ENCODE measurements at regions not wholly inside any gene's neighbourhood (a gene's known extent, or its start where the extent isn't known, plus 50 kb on each side); places are given as distances from the start of the nearest gene placed in this dataset.
"Not testable (repeated sequence)": the region's sequence is repeated elsewhere in the genome, so short reads cannot be mapped to it uniquely, and the experiment has no call there.

GRCh38 chr20:61096463-61096862, 155.6 kb upstream of the CDH4 start:
- Histone ChIP-seq H3K36me3 (ENCODE audit: insufficient read depth, low read length) (no peaks in the 10 kb centered on the region), H2AFZ (ENCODE audit: low read depth, low read length) (no peak overlapping the region), H3K4me1 (ENCODE audit: insufficient read depth, low read length) (no peaks in the 10 kb centered on the region), H3K4me3 (ENCODE audit: insufficient read depth, low read depth, low read length) (no peak overlapping the region), H3K27me3 (ENCODE audit: insufficient read depth, low read length) (no peaks in the 10 kb centered on the region), H3K79me2 (ENCODE audit: insufficient read depth, low read length) (no peaks in the 10 kb centered on the region), H3K9ac (ENCODE audit: low read length) (no peak overlapping the region), H4K20me1 (ENCODE audit: insufficient read depth, low read length) (no peaks in the 10 kb centered on the region), H3K4me2 (ENCODE audit: low read length) (no peak overlapping the region), H3K9me3 (ENCODE audit: insufficient read depth, low read depth, low read length) (peaks cover 4% of the 10 kb centered on the region), H3K27ac (ENCODE audit: low read depth, low read length) (no peak overlapping the region)
- H3K27ac Mint-ChIP-seq (ENCODE audit: unreplicated experiment), result no peak overlapping the region
- no peak overlapping the region for H3K4me3 Mint-ChIP-seq (ENCODE audit: unreplicated experiment)
- no peak for TF ChIP-seq EZH2 (IDR thresholded peaks at IDR 0.05; ENCODE audit: insufficient read depth, low read length)
- TF ChIP-seq, protein P1, sequence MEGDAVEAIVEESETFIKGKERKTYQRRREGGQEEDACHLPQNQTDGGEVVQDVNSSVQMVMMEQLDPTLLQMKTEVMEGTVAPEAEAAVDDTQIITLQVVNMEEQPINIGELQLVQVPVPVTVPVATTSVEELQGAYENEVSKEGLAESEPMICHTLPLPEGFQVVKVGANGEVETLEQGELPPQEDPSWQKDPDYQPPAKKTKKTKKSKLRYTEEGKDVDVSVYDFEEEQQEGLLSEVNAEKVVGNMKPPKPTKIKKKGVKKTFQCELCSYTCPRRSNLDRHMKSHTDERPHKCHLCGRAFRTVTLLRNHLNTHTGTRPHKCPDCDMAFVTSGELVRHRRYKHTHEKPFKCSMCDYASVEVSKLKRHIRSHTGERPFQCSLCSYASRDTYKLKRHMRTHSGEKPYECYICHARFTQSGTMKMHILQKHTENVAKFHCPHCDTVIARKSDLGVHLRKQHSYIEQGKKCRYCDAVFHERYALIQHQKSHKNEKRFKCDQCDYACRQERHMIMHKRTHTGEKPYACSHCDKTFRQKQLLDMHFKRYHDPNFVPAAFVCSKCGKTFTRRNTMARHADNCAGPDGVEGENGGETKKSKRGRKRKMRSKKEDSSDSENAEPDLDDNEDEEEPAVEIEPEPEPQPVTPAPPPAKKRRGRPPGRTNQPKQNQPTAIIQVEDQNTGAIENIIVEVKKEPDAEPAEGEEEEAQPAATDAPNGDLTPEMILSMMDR (IDR thresholded peaks at IDR 0.05; ENCODE audit: insufficient read depth, low read depth, low read length), result no peak
- FAIRE-seq (no peak), DNase-seq (ENCODE audit: low read depth) (no peak)
- H3K9me3 Mint-ChIP-seq (ENCODE audit: unreplicated experiment), result peaks cover 9% of the 10 kb centered on the region
- no peaks in the 10 kb centered on the region for H3K4me1 Mint-ChIP-seq (ENCODE audit: low read depth, unreplicated experiment)
- H3K36me3 Mint-ChIP-seq (ENCODE audit: low read depth, unreplicated experiment), result no peaks in the 10 kb centered on the region
- peaks cover 27% of the 10 kb centered on the region for H3K27me3 Mint-ChIP-seq (ENCODE audit: low read depth, unreplicated experiment)

GRCh38 chr20:61099806-61100205, 152.3 kb upstream of the CDH4 start:
- FAIRE-seq (no peak), DNase-seq (ENCODE audit: low read depth) (no peak)
- Mint-ChIP-seq H3K4me1 (ENCODE audit: low read depth, unreplicated experiment) (no peaks in the 10 kb centered on the region), H3K36me3 (ENCODE audit: low read depth, unreplicated experiment) (no peaks in the 10 kb centered on the region), H3K27me3 (ENCODE audit: low read depth, unreplicated experiment) (peaks cover 38% of the 10 kb centered on the region), H3K4me3 (ENCODE audit: unreplicated experiment) (no peak overlapping the region), H3K27ac (ENCODE audit: unreplicated experiment) (peak overlapping the region; percentile 19), H3K9me3 (ENCODE audit: unreplicated experiment) (peaks cover 3% of the 10 kb centered on the region)
- Histone ChIP-seq H3K4me2 (ENCODE audit: low read length) (no peak overlapping the region), H2AFZ (ENCODE audit: low read depth, low read length) (no peak overlapping the region), H3K9ac (ENCODE audit: low read length) (no peak overlapping the region), H3K79me2 (ENCODE audit: insufficient read depth, low read length) (no peaks in the 10 kb centered on the region), H4K20me1 (ENCODE audit: insufficient read depth, low read length) (no peaks in the 10 kb centered on the region), H3K9me3 (ENCODE audit: insufficient read depth, low read depth, low read length) (no peaks in the 10 kb centered on the region), H3K36me3 (ENCODE audit: insufficient read depth, low read length) (no peaks in the 10 kb centered on the region), H3K4me1 (ENCODE audit: insufficient read depth, low read length) (no peaks in the 10 kb centered on the region), H3K27ac (ENCODE audit: low read depth, low read length) (no peak overlapping the region), H3K4me3 (ENCODE audit: insufficient read depth, low read depth, low read length) (no peak overlapping the region), H3K27me3 (ENCODE audit: insufficient read depth, low read length) (no peaks in the 10 kb centered on the region)
- TF ChIP-seq, protein P1 (IDR thresholded peaks at IDR 0.05; ENCODE audit: insufficient read depth, low read depth, low read length), result no peak
- TF ChIP-seq EZH2 (IDR thresholded peaks at IDR 0.05; ENCODE audit: insufficient read depth, low read length), result no peak

- DNase-seq (ENCODE audit: low read depth) (no peak), FAIRE-seq (no peak)
- H3K36me3 Mint-ChIP-seq (ENCODE audit: low read depth, unreplicated experiment), result no peaks in the 10 kb centered on the region
- H3K79me2 ChIP-seq (ENCODE audit: insufficient read depth, low read length), result no peaks in the 10 kb centered on the region
- no peak overlapping the region for H3K4me3 Mint-ChIP-seq (ENCODE audit: unreplicated experiment)
- H3K27ac ChIP-seq (ENCODE audit: low read depth, low read length), result no peak overlapping the region
- peaks cover 40% of the 10 kb centered on the region for H3K27me3 Mint-ChIP-seq (ENCODE audit: low read depth, unreplicated experiment)
- H3K9me3 Mint-ChIP-seq (ENCODE audit: unreplicated experiment), result peaks cover 3% of the 10 kb centered on the region
- H3K4me2 ChIP-seq (ENCODE audit: low read length), result no peak overlapping the region
- H3K4me1 Mint-ChIP-seq (ENCODE audit: low read depth, unreplicated experiment), result no peaks in the 10 kb centered on the region
- H2AFZ ChIP-seq (ENCODE audit: low read depth, low read length), result no peak overlapping the region
- no peaks in the 10 kb centered on the region for H3K4me1 ChIP-seq (ENCODE audit: insufficient read depth, low read length)
- no peak overlapping the region for H3K27ac Mint-ChIP-seq (ENCODE audit: unreplicated experiment)
- no peak for TF ChIP-seq EZH2 (IDR thresholded peaks at IDR 0.05; ENCODE audit: insufficient read depth, low read length)
- TF ChIP-seq, protein P1 (IDR thresholded peaks at IDR 0.05; ENCODE audit: insufficient read depth, low read depth, low read length), result no peak
- H3K9ac ChIP-seq (ENCODE audit: low read length), result no peak overlapping the region
- H3K36me3 ChIP-seq (ENCODE audit: insufficient read depth, low read length), result no peaks in the 10 kb centered on the region
- H4K20me1 ChIP-seq (ENCODE audit: insufficient read depth, low read length), result no peaks in the 10 kb centered on the region
- no peak overlapping the region for H3K4me3 ChIP-seq (ENCODE audit: insufficient read depth, low read depth, low read length)
- H3K27me3 ChIP-seq (ENCODE audit: insufficient read depth, low read length), result no peaks in the 10 kb centered on the region
- H3K9me3 ChIP-seq (ENCODE audit: insufficient read depth, low read depth, low read length), result no peaks in the 10 kb centered on the region
These were observed 151.6 kb upstream of the CDH4 start for GRCh38 chr20:61100489-61100888.

- H3K36me3 ChIP-seq (ENCODE audit: insufficient read depth, low read length); H3K9me3 ChIP-seq (ENCODE audit: insufficient read depth, low read depth, low read length); H2AFZ ChIP-seq (ENCODE audit: low read depth, low read length); H3K27ac ChIP-seq (ENCODE audit: low read depth, low read length); FAIRE-seq; H3K9ac ChIP-seq (ENCODE audit: low read length); H3K9me3 Mint-ChIP-seq (ENCODE audit: unreplicated experiment); H3K79me2 ChIP-seq (ENCODE audit: insufficient read depth, low read length); H4K20me1 ChIP-seq (ENCODE audit: insufficient read depth, low read length); H3K4me3 ChIP-seq (ENCODE audit: insufficient read depth, low read depth, low read length); H3K4me1 Mint-ChIP-seq (ENCODE audit: low read depth, unreplicated experiment); H3K4me1 ChIP-seq (ENCODE audit: insufficient read depth, low read length); DNase-seq (ENCODE audit: low read depth); H3K36me3 Mint-ChIP-seq (ENCODE audit: low read depth, unreplicated experiment); H3K27ac Mint-ChIP-seq (ENCODE audit: unreplicated experiment); H3K27me3 ChIP-seq (ENCODE audit: insufficient read depth, low read length); H3K4me3 Mint-ChIP-seq (ENCODE audit: unreplicated experiment); H3K4me2 ChIP-seq (ENCODE audit: low read length): not testable (repeated sequence)
- H3K27me3 Mint-ChIP-seq (ENCODE audit: low read depth, unreplicated experiment), result peaks cover 48% of the 10 kb centered on the region
These were observed 150.7 kb upstream of the CDH4 start for GRCh38 chr20:61101321-61101720.

All from astrocyte (in vitro differentiated cells and primary cell).